Testis (tissue), 2 donors: ENCODE measurements at regions not wholly inside any gene's neighbourhood (a gene's known extent, or its start where the extent isn't known, plus 50 kb on each side); places are given as distances from the start of the nearest gene placed in this dataset.
"Not testable (repeated sequence)": the region's sequence is repeated elsewhere in the genome, so short reads cannot be mapped to it uniquely, and the experiment has no call there.

Experiments
- DNase-seq: peaks from one replicate; pipeline ENCODE4 v3.0.0-alpha.2; 2019
- H3K27ac ChIP-seq, 2 donors: fragments of 200-600 bp; sonication (generic); one replicate each; pipeline ENCODE4 v1.5.1; 2019
- H3K27me3 ChIP-seq: fragments of 200-600 bp; sonication (generic); one replicate; pipeline ENCODE4 v1.5.1; 2019
- H3K36me3 ChIP-seq: fragments of 200-600 bp; sonication (generic); one replicate; pipeline ENCODE4 v1.5.1; 2017; ENCODE audit warnings: low read depth; ENCODE audit errors: missing control alignments
- H3K4me1 ChIP-seq: fragments of 200-600 bp; sonication (generic); one replicate; pipeline ENCODE4 v1.5.1; 2019
- H3K4me3 ChIP-seq, 2 donors: fragments of 200-600 bp; sonication (generic); one replicate each; pipeline ENCODE4 v1.5.1; 2017 to 2019
- H3K9me3 ChIP-seq: fragments of 200-600 bp; sonication (generic); one replicate; pipeline ENCODE4 v1.5.1; 2017
- CTCF ChIP-seq, 3 experiments: fragments of 450-650 bp in 2 of 3; fragments of 200-600 bp in 1 of 3; sonication (generic) in 1 of 3; IDR thresholded peaks; one replicate each; pipeline ENCODE4 v1.5.1; 2016 to 2019; ENCODE audit warnings: antibody characterized with exemption in 3 of 3, mild to moderate bottlenecking in 2 of 3, moderate library complexity in 1 of 3
- POLR2A ChIP-seq: fragments of 450-650 bp; IDR thresholded peaks from one replicate; pipeline ENCODE4 v1.6.1; 2017; ENCODE audit warnings: antibody characterized with exemption, mild to moderate bottlenecking, moderate library complexity
- WGBS, 2 donors: methylation state at CpG; one replicate each; pipeline ENCODE4 v1.1.5; 2018; 5-methylcytosine and 5-hydroxymethylcytosine counted together
- intact Hi-C: fragments of 100-400 bp; cut with DNase I; formaldehyde crosslinking; loops from one replicate; pipeline ENCODE4 v1.15.1; 2023; ENCODE audit warnings: low total_unique reads

- Histone ChIP-seq H3K4me1 (no peaks in the 10 kb centered on the region), H3K4me3 (no peak overlapping the region), H3K27ac (no peak overlapping the region), H3K36me3 (no peaks in the 10 kb centered on the region), H3K9me3 (no peaks in the 10 kb centered on the region), H3K27me3 (no peaks in the 10 kb centered on the region)
- TF ChIP-seq POLR2A, result no peak
- no peak for TF ChIP-seq CTCF (IDR thresholded peaks at IDR 0.05)
- no peak for DNase-seq
- 47 to 72% methylated on average over 3 of the region's 3 CpGs for WGBS, 2 donors
- intact Hi-C loops, result no loop called here
Observed at GRCh38 chr6:56814308-56814707, 140.6 kb upstream of the BEND6 start.

- H3K27me3 ChIP-seq, H3K4me3 ChIP-seq, H3K9me3 ChIP-seq, H3K4me1 ChIP-seq, H3K36me3 ChIP-seq, H3K27ac ChIP-seq, DNase-seq, intact Hi-C loops: not testable (repeated sequence)
- WGBS, 2 donors, result 100% methylated on average over 1 to 2 of the region's 3 CpGs
Observed at GRCh38 chr6:56812851-56813250, 142.1 kb upstream of the BEND6 start.

- no peaks in the 10 kb centered on the region for H3K36me3 ChIP-seq
- H3K27ac ChIP-seq, result no peak overlapping the region
- no peaks in the 10 kb centered on the region for H3K4me1 ChIP-seq
- WGBS, 2 donors, result 75 to 84% methylated on average over 3 of the region's 3 CpGs
- intact Hi-C loops, result no loop called here
- TF ChIP-seq CTCF (IDR thresholded peaks at IDR 0.05) (no peak), POLR2A (no peak)
- no peaks in the 10 kb centered on the region for H3K9me3 ChIP-seq
- no peaks in the 10 kb centered on the region for H3K27me3 ChIP-seq
- no peak overlapping the region for H3K4me3 ChIP-seq
- no peak for DNase-seq
Observed at GRCh38 chr6:56808871-56809359, 146.0 kb upstream of the BEND6 start.

GRCh38 chr6:56807989-56808337 is 146.9 kb upstream of the BEND6 start:
- Histone ChIP-seq H3K27me3 (no peaks in the 10 kb centered on the region), H3K9me3 (no peaks in the 10 kb centered on the region), H3K27ac (no peak overlapping the region), H3K36me3 (no peaks in the 10 kb centered on the region), H3K4me1 (no peaks in the 10 kb centered on the region), H3K4me3 (no peak overlapping the region)
- 86 to 90% methylated on average over 4 of the region's 4 CpGs for WGBS, 2 donors
- TF ChIP-seq POLR2A (no peak), CTCF (IDR thresholded peaks at IDR 0.05) (no peak)
- no peak for DNase-seq
- intact Hi-C loops, result no loop called here

GRCh38 chr6:56807326-56807988 is 147.4 kb upstream of the BEND6 start:
- Histone ChIP-seq H3K27ac (no peak overlapping the region), H3K27me3 (no peaks in the 10 kb centered on the region), H3K36me3 (no peaks in the 10 kb centered on the region), H3K4me1 (no peaks in the 10 kb centered on the region), H3K9me3 (no peaks in the 10 kb centered on the region), H3K4me3 (no peak overlapping the region)
- no peak for DNase-seq
- intact Hi-C loops, result no loop called here
- TF ChIP-seq POLR2A (no peak), CTCF (IDR thresholded peaks at IDR 0.05) (no peak)
- WGBS, 2 donors, result 90 to 95% methylated on average over 4 of the region's 4 CpGs
